Neural crest cell (in vitro differentiated cells): ENCODE measurements at regions not wholly inside any gene's neighbourhood (a gene's known extent, or its start where the extent isn't known, plus 50 kb on each side); places are given as distances from the start of the nearest gene placed in this dataset.
A peak's percentile ranks its signal among the peaks of the same experiment; 100 is the strongest.

Experiments
- DNase-seq: peaks from one replicate; pipeline ENCODE4 v3.0.0; 2021; ENCODE audit warnings: low read depth, mixed read lengths, low spot score
- H3K27ac Mint-ChIP-seq: one replicate; pipeline ENCODE4 v1.8.0; 2021; ENCODE audit warnings: mild to moderate bottlenecking, mixed read lengths; ENCODE audit not compliant: unreplicated experiment
- H3K27me3 Mint-ChIP-seq: 2 replicates; pipeline ENCODE4 v1.8.0; 2021; ENCODE audit warnings: low read depth, mild to moderate bottlenecking, mixed read lengths
- H3K36me3 Mint-ChIP-seq: 2 replicates; pipeline ENCODE4 v1.8.0; 2021; ENCODE audit warnings: low read depth, mild to moderate bottlenecking, mixed read lengths
- H3K4me1 Mint-ChIP-seq: 2 replicates; pipeline ENCODE4 v1.8.0; 2021; ENCODE audit warnings: mixed read lengths
- H3K4me3 Mint-ChIP-seq: one replicate; pipeline ENCODE4 v1.8.0; 2021; ENCODE audit warnings: mild to moderate bottlenecking, mixed read lengths
- H3K9me3 Mint-ChIP-seq: 2 replicates; pipeline ENCODE4 v1.8.0; 2021; ENCODE audit warnings: mixed read lengths
- TF ChIP-seq, protein P1 (sequence below): fragments of 200-600 bp; sonication (generic); conservative IDR thresholded peaks from 2 replicates; pipeline ENCODE4 v1.5.0; 2021; ENCODE audit warnings: antibody characterized with exemption, mild to moderate bottlenecking

DNA sequence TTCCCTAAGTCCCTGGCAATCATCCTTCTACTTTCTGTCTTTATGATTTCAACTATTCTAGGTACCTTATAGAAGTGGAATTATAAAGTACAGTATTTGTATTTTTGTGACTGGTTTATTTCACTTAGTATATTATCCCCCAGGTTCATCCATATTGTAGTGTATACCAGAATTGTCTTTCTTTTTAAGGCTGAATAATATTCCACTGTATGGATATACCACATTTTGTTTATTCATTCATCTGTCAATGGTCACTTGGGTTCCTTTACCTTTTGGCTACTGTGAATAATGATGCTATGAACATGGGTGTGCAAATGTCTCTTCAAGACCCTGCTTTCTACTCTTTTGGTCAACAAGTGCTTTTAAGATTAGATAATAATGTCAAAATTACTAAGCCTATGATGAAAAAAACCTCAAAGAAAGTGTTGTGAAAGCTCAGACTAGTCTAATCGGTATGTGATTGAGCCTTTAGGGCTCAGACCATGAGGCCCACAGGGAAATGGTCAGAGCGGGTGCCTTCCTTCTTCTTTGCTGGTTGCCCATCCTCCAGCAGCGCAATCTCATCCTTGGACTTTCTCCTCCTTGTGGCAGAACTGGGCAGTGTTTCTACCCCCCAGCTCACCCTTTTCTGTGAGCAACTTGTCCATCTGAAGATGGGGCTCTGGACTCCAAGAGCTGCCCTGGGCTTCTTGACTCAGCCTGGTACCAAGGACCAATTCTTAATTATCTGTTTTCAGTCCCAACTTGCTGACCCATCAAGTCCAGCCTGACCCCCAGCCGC, 105.4 kb downstream of the TTC8 start:
- Mint-ChIP-seq H3K36me3 (peaks cover 4% of the 10 kb centered on the region), H3K9me3 (peaks cover 7% of the 10 kb centered on the region), H3K27ac (no peak overlapping the region), H3K4me3 (no peak overlapping the region), H3K4me1 (peaks cover 21% of the 10 kb centered on the region), H3K27me3 (no peaks in the 10 kb centered on the region)
- TF ChIP-seq, protein P1, sequence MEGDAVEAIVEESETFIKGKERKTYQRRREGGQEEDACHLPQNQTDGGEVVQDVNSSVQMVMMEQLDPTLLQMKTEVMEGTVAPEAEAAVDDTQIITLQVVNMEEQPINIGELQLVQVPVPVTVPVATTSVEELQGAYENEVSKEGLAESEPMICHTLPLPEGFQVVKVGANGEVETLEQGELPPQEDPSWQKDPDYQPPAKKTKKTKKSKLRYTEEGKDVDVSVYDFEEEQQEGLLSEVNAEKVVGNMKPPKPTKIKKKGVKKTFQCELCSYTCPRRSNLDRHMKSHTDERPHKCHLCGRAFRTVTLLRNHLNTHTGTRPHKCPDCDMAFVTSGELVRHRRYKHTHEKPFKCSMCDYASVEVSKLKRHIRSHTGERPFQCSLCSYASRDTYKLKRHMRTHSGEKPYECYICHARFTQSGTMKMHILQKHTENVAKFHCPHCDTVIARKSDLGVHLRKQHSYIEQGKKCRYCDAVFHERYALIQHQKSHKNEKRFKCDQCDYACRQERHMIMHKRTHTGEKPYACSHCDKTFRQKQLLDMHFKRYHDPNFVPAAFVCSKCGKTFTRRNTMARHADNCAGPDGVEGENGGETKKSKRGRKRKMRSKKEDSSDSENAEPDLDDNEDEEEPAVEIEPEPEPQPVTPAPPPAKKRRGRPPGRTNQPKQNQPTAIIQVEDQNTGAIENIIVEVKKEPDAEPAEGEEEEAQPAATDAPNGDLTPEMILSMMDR, result peak; percentile 25
- no peak for DNase-seq

DNA sequence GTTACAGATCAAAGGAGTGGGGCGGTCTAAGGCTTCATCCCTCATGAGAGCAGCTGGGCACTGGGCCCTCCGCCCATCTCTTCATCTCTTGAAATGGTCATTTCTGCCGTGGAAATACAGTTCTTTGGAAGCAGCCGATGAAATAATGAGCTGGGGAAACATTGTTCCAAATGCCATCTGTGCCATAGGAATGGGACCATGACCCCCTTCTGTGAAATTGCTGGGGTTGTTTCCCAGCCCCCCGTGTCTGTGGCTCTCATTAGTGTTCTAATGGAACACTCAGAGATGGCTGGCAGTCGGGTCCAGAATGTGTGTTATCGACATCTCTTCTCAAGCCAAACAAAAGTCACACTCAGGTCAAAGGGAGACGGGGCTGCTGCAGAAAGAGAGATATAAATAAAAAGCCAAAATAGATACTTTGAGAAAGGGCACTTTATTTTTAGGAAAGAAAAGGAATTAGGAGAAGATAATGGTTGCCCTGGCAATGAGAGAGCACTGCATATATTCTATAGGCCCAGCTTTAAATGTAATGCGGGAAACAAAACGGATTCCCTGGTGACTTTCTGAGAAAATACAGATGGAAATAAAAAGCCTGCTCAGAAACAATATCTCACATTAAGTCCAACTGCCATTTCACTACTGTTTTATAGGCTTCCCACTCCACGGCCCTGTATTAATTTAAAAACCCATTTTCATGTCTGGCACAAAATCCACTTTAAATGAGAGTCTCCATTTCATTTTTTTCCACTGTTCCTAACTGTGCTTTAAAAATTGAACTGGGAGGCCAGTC, 107.1 kb downstream of the TTC8 start:
- peaks cover 3% of the 10 kb centered on the region for H3K36me3 Mint-ChIP-seq
- DNase-seq, result no peak
- H3K27ac Mint-ChIP-seq, result peak overlapping the region; percentile 68
- H3K4me1 Mint-ChIP-seq, result peaks cover 21% of the 10 kb centered on the region
- H3K4me3 Mint-ChIP-seq, result no peak overlapping the region
- TF ChIP-seq, protein P1, result no peak
- no peaks in the 10 kb centered on the region for H3K27me3 Mint-ChIP-seq
- H3K9me3 Mint-ChIP-seq, result peaks cover 4% of the 10 kb centered on the region

DNA sequence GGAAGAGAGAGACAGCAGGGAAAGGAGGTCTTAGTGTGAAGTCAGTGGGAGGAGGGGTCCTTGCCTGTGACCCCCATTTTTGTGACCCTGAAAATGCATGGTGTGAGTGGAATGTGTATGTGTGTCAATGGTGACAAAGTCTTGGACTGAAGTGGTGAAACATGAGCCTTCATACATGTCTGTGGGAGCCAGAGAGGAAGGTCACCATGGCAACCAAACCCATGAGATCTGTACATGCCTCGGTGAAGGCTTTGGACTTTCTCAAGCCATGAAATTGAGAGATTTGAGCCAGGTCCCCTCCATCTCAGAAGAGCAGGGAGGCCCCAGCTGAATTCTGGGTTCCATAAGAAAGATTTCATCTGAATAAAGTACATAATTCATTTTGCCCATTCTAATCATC, 108.7 kb downstream of the TTC8 start:
- DNase-seq, result no peak
- Mint-ChIP-seq H3K4me1 (peaks cover 21% of the 10 kb centered on the region), H3K27me3 (no peaks in the 10 kb centered on the region), H3K4me3 (no peak overlapping the region), H3K9me3 (peaks cover 8% of the 10 kb centered on the region), H3K27ac (no peak overlapping the region), H3K36me3 (peaks cover 2% of the 10 kb centered on the region)
- TF ChIP-seq, protein P1, result no peak

DNA sequence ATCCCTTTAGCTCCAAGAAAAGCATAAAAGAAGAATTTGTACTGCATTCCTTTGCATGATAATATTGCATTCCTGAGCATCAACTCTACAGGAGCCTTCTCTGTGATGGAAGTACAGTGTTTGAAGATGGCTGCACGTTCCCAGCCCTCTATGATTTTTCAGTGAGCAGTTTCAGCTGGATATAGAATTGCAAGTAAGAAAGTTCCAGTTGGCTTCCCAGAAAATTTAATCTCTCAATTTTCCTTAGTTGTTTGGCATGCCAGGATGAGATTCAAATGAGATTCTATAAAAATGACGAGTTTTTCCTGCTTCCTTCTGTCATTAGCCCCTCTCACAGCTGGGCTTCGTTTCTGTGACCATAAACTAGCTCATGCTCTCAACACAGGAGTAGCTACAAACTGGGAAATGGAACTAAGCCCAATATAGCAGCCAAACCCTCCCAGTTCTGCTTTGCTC, 109.9 kb downstream of the TTC8 start:
- no peak overlapping the region for H3K27ac Mint-ChIP-seq
- H3K27me3 Mint-ChIP-seq, result no peaks in the 10 kb centered on the region
- TF ChIP-seq, protein P1, result no peak
- no peak overlapping the region for H3K4me3 Mint-ChIP-seq
- no peak for DNase-seq
- H3K4me1 Mint-ChIP-seq, result peaks cover 21% of the 10 kb centered on the region
- no peaks in the 10 kb centered on the region for H3K36me3 Mint-ChIP-seq
- H3K9me3 Mint-ChIP-seq, result peaks cover 5% of the 10 kb centered on the region

DNA sequence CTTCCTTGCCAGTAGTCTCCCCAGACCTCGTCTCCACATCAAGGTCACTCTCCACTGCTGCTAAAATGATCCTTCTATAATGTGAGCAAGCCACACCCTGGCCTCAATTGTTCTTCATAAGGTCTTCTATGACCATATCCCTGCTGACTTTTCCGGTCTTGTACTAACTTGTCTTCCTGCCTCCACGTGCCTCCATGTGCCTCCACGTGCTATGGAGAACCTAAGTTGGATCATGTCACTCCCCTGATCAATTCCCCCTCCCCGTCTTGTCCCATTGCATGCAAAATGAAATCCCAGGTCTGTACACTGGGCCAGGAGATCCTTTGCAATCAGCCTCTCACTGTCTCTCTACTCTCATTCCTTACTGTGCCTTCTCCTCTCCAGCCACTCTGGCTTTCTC, 110.6 kb downstream of the TTC8 start:
- TF ChIP-seq, protein P1, result no peak
- Mint-ChIP-seq H3K4me1 (peaks cover 21% of the 10 kb centered on the region), H3K36me3 (no peaks in the 10 kb centered on the region), H3K9me3 (peaks cover 3% of the 10 kb centered on the region), H3K27ac (no peak overlapping the region), H3K4me3 (no peak overlapping the region), H3K27me3 (no peaks in the 10 kb centered on the region)
- DNase-seq, result no peak
